ENCODE measurements at regions not wholly inside any gene's neighbourhood (a gene's known extent, or its start where the extent isn't known, plus 50 kb on each side); places are given as distances from the start of the nearest gene placed in this dataset.

DNA sequence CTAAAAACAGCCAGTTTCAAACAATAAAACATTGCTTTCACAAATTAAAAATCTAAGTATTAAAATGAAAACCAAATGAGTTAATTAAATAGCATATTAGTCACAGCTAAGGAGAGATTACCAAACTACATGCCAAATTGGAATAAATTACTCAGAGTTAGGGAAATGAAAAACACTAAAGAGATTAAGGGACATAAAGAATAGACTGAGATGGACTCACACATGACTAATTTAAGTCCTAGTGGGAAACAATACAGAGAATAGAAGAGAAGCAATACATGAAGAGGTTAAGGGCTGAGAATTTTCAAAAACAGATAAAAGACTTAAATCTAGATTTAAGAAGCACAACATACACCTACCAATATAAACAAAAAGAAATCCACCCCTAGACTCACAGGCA is 110.6 kb downstream of the ZFAND4 start:
- TF ChIP-seq, protein P1, sequence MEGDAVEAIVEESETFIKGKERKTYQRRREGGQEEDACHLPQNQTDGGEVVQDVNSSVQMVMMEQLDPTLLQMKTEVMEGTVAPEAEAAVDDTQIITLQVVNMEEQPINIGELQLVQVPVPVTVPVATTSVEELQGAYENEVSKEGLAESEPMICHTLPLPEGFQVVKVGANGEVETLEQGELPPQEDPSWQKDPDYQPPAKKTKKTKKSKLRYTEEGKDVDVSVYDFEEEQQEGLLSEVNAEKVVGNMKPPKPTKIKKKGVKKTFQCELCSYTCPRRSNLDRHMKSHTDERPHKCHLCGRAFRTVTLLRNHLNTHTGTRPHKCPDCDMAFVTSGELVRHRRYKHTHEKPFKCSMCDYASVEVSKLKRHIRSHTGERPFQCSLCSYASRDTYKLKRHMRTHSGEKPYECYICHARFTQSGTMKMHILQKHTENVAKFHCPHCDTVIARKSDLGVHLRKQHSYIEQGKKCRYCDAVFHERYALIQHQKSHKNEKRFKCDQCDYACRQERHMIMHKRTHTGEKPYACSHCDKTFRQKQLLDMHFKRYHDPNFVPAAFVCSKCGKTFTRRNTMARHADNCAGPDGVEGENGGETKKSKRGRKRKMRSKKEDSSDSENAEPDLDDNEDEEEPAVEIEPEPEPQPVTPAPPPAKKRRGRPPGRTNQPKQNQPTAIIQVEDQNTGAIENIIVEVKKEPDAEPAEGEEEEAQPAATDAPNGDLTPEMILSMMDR (conservative IDR thresholded peaks at IDR 0.05; ENCODE audit: low read length): no peak
- TF ChIP-seq EZH2phosphoT487 (IDR thresholded peaks at IDR 0.05; ENCODE audit: borderline replicate concordance): no peak
